ENCODE measurements at regions not wholly inside any gene's neighbourhood (a gene's known extent, or its start where the extent isn't known, plus 50 kb on each side); places are given as distances from the start of the nearest gene placed in this dataset.

- no peak for TF ChIP-seq POLR2A (IDR thresholded peaks at IDR 0.05; ENCODE audit: low read depth, low read length)
- TF ChIP-seq POLR2AphosphoS5 (IDR thresholded peaks at IDR 0.05; ENCODE audit: low read depth, low read length) = no peak
Measured at GRCh38 chr9:706073-706472, 135.4 kb upstream of the DMRT1 start.
